D721Med (cell line): ENCODE measurements at regions not wholly inside any gene's neighbourhood (a gene's known extent, or its start where the extent isn't known, plus 50 kb on each side); places are given as distances from the start of the nearest gene placed in this dataset.

Experiments used
- DNase-seq: peaks from one replicate; pipeline ENCODE4 v3.0.0; 2011; ENCODE audit warnings: low spot score; ENCODE audit not compliant: insufficient read length
- FAIRE-seq: peaks from 2 replicates; lab custom pipeline; 2011; peaks lifted over from hg19 to GRCh38; lab: Jason Lieb, UNC
- TF ChIP-seq, protein P1 (sequence below): IDR thresholded peaks from 2 replicates; pipeline ENCODE4 v1.5.1; 2012; ENCODE audit warnings: mild to moderate bottlenecking, control low read depth; ENCODE audit not compliant: insufficient read depth; ENCODE audit errors: missing control alignments

DNA sequence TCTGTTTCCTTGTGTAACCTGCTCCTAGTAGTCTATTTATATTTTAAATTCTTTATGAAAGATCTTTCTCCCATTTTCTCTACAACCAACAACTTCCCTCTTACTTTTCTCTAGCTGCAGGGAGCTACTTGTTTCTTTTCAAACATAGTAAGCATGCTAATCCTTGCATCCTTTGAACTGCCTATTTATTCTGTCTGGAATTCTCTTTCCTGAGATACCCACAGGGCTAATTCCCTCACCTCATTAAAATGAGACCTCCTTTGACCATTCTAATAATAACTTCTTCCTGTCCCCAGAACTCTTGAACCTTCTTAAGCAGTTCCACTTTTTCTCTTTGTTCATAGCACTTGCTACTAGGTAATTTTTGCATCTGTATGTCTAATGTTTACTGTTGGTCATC is 620.6 kb upstream of the CDH18 start:
- DNase-seq (no peak), FAIRE-seq (no peak)
- TF ChIP-seq, protein P1, sequence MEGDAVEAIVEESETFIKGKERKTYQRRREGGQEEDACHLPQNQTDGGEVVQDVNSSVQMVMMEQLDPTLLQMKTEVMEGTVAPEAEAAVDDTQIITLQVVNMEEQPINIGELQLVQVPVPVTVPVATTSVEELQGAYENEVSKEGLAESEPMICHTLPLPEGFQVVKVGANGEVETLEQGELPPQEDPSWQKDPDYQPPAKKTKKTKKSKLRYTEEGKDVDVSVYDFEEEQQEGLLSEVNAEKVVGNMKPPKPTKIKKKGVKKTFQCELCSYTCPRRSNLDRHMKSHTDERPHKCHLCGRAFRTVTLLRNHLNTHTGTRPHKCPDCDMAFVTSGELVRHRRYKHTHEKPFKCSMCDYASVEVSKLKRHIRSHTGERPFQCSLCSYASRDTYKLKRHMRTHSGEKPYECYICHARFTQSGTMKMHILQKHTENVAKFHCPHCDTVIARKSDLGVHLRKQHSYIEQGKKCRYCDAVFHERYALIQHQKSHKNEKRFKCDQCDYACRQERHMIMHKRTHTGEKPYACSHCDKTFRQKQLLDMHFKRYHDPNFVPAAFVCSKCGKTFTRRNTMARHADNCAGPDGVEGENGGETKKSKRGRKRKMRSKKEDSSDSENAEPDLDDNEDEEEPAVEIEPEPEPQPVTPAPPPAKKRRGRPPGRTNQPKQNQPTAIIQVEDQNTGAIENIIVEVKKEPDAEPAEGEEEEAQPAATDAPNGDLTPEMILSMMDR = no peak

DNA sequence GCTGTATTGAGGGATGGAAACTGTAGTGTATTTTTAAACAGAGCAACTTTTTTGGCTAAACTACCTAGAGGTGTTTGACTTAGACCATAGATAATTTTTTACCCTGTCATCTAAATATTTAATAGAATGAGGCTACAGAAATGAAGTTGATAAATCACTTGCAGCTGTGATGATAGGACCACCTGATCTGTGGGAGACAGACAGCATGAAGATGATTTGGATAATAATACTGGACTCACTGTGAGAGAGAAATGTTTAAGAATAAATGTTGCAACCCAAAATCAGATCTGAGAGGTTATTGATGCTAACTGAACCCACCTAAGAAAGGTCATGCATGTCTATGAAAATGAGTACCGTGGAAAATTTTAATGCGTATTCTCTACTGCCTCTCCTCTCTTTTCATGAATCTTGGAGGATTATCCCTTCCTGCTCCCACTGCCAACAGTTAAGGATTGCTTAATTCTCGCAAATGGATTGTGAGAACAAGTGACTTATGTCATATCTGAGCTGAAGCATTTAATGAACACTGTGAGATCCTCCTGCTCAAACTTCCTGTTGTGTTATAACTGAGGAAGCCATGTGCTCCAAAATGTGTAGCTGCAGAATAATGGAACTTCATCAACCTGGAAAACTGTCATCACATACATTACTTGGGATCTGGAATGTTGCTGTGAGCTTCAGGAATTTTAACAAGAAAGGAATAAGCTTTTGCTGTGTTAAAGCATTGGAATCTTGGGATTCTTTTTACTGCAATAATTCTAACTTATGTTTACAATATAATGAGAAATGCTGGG is 617.9 kb upstream of the CDH18 start:
- TF ChIP-seq, protein P1 = no peak
- no peak for DNase-seq
- FAIRE-seq = peak; percentile 6

DNA sequence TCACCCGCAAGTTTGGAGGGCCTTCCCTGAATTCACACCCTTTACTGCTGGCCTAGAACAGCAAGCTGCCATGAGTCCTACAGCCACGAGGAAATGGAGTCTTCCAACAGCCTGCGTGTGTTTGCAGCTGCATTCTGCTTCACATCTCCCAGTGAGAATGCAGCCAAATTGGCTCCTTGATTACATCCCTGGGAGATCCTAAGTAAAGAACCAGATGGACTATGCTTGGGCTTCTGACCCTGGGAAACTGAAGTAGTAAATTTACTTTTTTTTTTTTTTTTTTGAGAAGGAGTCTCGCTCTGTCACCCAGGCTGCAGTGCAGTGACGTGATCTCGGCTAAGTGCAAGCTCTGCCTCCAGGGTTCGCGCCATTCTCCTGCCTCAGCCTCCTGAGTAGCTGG is 617.0 kb upstream of the CDH18 start:
- DNase-seq (no peak), FAIRE-seq (no peak)
- TF ChIP-seq, protein P1 = no peak

DNA sequence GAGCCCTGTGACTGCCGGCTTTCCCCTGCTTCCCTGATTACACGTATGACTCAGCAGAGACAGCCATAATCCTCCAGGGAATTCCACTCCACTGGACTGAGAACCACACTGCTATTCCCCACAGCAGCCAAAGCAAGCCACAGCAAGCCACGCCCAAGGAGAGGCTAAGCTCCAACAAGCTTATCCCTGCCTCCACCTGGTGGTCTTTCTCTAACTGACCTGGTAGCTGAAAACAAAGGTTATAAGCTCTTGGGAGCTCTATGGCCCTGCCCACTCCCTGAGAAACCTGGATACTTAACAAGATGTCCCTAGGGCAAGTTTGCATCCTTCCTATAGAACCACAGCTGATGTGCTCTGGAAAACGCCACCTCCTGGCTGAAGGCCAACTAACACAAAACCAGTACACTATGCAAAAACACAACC is 613.7 kb upstream of the CDH18 start:
- DNase-seq = no peak
- TF ChIP-seq, protein P1 = peak; percentile 3
- peak; percentile 60 for FAIRE-seq

DNA sequence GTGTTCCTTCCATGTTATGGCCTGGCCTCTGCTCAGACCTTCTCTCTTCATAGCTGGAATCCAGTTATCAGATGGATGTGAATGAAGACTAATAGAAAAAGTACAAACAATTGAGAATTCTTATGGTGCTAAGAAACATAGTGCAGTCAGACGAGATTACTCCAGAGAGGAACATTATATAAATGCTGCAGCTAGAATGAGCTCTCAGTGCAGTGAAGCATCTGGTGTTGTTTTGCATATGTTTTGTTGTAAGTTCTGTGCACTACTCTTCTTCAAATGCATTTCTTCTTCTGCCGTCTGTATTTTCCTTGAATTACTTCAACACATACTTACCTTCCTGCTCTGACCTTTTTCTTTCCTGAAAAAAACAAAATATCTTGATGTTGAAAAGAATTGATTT is 602.4 kb upstream of the CDH18 start:
- TF ChIP-seq, protein P1 = no peak
- DNase-seq (no peak), FAIRE-seq (no peak)

DNA sequence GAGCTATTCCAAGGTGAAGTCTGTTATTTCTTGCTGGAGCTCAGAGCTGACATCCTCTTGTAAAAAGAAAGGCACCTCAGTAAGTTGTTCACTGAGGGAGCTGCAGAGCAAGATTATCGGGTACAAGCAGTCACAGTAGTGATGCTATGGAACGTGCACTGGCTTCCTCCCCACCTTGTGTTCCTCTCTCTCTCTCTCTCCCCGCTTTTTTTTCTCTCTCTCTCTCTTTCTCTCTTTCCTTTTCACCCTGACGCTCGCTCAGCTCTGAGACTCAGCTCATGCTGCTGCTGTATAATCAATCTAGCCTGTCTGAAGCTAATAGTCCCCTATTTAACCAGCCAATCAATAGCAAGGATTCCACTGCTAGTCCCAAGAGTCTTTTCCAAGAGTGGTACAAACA is 587.6 kb upstream of the CDH18 start:
- DNase-seq = no peak
- TF ChIP-seq, protein P1 = no peak
- no peak for FAIRE-seq

DNA sequence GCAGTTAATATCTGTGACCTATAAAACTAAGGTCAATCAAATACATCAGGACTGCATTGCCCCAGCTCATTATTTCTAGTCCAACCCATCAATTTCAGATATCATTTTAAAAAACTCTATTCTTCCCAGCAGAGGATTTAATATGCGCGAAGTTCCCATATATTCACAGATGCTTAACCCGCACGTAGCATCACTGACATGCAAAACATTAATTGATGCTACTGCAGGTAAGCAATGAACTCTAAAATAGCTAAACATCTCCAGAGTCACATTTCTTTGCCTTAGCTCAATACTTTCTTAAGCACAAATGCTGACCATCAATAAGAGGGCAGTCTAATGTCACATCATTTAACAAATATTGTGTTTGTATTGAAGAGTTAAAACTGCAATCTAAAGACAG is 586.6 kb upstream of the CDH18 start:
- FAIRE-seq = peak; percentile 76
- DNase-seq = no peak
- TF ChIP-seq, protein P1 = no peak
